ENCODE measurements at regions not wholly inside any gene's neighbourhood (a gene's known extent, or its start where the extent isn't known, plus 50 kb on each side); places are given as distances from the start of the nearest gene placed in this dataset.

DNA sequence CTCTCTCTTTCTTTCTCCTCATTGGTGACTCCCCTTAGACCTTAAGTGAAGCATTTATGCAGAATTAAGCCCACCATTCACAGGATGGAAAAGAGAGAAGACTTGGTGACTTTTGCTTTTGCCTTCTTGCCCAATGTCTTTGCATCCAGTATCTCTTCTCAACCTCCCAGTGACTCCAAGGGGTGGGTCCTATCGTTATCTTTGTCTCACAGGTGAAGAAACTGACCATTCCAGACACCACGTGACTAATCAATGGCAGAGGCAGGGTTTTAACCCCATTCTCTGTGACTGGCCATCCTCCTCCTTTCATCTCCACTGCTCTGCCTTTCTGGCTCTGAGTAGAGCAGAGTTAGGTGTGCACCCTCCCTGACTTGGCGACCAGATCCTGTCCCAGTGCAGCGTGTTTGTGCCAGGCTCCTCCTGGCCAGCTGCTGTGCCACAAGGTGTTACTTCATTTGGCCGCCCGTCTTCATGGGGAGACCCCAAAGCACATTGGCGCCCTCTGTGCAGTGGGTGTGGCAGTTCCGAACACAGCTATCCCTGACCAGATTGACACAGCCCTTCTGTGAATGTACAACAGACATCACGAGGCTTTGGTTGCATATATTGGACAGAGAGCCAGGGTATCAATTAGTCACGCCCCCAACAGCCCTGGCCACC is 501.3 kb downstream of the CD83 start:
- DNase-seq (ENCODE audit: low read depth in 1 of 2, low spot score in 1 of 2): no peak
- in situ Hi-C loops (cut with HindIII; ENCODE audit: low pct_unique_long_range_greater_than_20kb, low sequenced_read_pairs): no loop called here
- TF ChIP-seq JUND (IDR thresholded peaks at IDR 0.05; ENCODE audit: low read depth): no peak

DNA sequence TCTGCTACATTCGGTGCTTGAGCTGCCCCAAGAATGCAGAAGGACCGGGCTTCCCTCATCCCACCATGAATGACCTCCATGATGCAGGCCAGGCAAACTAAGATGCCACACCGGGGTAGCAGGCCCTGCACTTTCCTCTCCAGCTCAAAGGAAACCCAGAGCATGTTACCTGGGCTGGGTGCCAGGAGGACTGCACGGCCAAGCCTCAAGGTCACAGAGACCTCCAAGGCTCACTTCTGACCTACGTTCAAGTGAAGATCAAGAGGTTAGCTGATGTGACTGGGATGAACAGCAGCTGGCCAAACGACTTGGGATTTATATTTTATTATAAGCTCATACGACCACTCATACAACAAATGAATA is 501.8 kb downstream of the CD83 start:
- DNase-seq (ENCODE audit: low read depth in 1 of 2, low spot score in 1 of 2): no peak
- TF ChIP-seq JUND (IDR thresholded peaks at IDR 0.05; ENCODE audit: low read depth): no peak
- in situ Hi-C loops (cut with HindIII; ENCODE audit: low pct_unique_long_range_greater_than_20kb, low sequenced_read_pairs): no loop called here

DNA sequence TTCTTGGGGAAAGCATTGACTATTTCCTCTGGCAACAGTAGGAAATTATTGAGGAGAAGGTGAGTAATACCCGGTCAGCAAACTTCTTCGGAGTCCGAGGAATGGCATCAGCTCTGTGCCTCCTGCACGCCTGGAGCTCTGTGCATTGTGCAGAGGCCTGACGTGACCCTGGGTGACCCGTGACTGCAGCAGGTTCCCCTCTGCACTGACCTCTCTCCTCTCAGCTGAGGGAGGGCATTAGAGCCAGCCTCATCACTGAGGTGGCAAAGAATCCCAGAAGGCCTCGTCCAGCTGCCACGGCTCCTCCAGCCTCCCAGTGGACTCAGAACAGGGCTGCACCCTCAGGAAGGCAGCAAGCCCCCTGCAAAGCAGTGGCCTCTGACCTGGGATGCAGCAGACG is 502.9 kb downstream of the CD83 start:
- no peak for DNase-seq (ENCODE audit: low read depth in 1 of 2, low spot score in 1 of 2)
- in situ Hi-C loops (cut with HindIII; ENCODE audit: low pct_unique_long_range_greater_than_20kb, low sequenced_read_pairs): no loop called here
- TF ChIP-seq JUND (IDR thresholded peaks at IDR 0.05; ENCODE audit: low read depth): no peak

DNA sequence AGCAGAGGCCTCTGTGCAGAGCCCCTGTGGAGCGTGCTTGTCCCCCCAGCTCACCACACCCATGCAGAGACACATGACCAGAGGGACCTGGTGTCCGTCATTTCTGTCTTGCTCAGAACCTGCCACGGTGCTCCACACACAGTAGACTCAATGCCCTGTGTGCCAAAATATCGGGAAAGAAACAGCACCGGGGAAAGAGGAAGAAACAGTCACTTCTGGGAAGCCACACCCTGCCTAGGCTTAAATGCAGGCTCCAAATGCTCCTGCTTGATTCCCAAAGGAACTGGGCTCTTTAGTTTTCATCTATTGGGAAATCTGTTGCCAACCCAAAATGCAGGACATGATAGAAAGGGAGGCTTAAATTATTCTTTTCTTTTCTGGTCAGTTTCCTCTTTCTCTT is 503.9 kb downstream of the CD83 start:
- in situ Hi-C loops (cut with HindIII; ENCODE audit: low pct_unique_long_range_greater_than_20kb, low sequenced_read_pairs): no loop called here
- no peak for DNase-seq (ENCODE audit: low read depth in 1 of 2, low spot score in 1 of 2)
- no peak for TF ChIP-seq JUND (IDR thresholded peaks at IDR 0.05; ENCODE audit: low read depth)

DNA sequence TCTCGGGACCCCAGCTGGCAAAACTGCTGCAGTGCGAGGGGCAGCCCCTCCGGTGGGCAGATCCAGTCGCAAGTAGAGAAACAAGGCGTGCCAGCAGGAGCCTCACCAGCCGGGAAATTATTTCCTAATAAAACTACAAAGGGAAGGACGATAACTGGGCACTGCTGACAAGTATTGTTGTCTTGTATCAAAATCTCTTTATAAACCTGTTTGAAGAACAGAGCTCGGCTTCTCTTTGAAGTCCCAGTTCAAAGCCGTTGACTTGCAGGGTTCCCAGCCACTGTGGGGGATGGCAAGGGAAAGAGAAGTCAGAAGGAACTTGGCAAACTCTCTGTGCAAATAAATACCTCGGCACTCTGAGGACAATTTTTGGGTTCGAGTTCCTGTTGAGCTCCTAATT is 504.5 kb downstream of the CD83 start:
- no peak for TF ChIP-seq JUND (IDR thresholded peaks at IDR 0.05; ENCODE audit: low read depth)
- in situ Hi-C loops (cut with HindIII; ENCODE audit: low pct_unique_long_range_greater_than_20kb, low sequenced_read_pairs): no loop called here
- peak in 1 of 2 experiments; percentile 12 for DNase-seq (ENCODE audit: low read depth in 1 of 2, low spot score in 1 of 2)

DNA sequence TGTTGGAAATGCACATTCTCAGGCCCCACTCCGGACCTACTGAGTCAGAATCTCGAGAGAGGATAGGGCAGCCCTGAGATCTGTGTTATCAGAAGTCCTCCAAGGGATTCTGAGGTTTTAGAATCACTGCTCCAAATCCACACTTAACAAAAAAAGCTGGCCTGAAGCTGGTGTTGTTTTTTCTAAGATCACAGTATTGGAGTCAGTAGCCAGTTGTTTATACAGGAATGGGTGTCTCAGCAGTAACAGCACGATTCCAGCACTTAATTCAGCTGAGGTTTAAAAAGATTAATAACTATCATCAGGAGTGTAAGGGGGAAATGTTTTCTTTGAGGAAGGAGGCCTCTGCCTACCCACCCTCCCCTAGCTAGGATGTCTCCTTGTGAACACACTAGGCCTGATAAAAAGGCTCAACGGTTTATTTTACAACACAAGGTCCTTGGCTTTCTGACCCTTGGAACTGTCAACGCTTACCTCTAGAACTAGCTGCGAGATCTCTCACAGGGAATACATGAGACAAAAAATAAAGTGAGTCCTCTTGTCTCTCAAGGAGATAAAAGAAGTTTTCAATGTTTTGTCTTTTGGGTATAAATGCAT is 505.4 kb downstream of the CD83 start:
- TF ChIP-seq JUND (IDR thresholded peaks at IDR 0.05; ENCODE audit: low read depth): no peak
- no peak for DNase-seq (ENCODE audit: low read depth in 1 of 2, low spot score in 1 of 2)
- in situ Hi-C loops (cut with HindIII; ENCODE audit: low pct_unique_long_range_greater_than_20kb, low sequenced_read_pairs): no loop called here

DNA sequence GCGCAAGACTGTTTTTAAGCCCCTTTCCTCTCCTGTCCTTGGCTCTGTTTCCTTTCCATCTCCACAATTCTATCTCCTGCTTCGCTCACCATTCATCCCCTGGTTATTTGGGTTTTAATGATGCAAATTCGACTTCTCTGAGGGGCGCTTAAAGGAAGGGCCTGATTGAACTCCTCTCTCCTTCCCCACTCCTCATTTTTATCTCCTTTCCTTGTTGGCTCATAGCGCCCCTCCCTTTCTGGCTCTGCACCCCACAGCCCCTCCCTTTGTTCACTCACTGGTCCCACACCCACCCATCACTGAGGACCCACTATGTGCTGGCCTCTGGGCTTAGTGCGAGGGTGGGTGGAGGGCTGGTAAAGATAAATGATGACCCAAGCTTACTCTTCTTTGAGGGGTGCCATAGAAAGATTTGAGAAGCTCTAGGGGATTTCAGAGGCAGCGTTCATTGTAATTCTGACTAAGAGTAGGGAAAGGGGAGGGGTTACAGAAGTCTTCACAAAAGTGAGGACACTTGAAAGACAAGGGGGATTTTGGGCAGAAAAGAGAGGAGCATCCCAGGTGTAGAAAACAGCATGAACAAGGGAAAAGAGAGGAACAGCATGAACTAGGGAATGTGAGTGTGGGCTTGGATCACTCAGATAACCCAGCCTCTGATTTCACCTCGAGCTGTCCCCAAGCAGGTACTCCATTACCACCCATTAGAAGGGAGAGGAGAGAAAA is 507.8 kb downstream of the CD83 start:
- DNase-seq (ENCODE audit: low read depth in 1 of 2, low spot score in 1 of 2): no peak
- TF ChIP-seq JUND (IDR thresholded peaks at IDR 0.05; ENCODE audit: low read depth): no peak
- in situ Hi-C loops (cut with HindIII; ENCODE audit: low pct_unique_long_range_greater_than_20kb, low sequenced_read_pairs): no loop called here

DNA sequence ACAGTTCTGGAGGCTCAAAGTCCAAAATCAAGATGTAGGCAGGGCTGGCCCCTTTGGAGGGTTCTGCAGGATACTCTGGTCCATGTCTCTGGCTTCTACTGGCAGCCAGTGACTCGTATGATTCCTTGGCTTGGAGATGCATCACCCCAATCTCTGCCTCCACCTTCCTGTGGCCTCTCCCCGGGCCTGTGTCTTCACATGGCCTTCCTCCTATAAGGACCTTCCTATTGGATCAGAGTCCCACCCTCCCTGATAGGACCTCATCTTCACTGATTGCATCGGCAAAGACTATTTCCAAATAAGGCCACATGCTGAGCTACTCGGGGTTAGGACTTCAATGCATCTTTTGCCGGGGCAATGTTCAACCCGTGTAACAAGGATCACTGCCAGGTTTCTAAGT is 509.0 kb downstream of the CD83 start:
- no peak for DNase-seq (ENCODE audit: low read depth in 1 of 2, low spot score in 1 of 2)
- in situ Hi-C loops (cut with HindIII; ENCODE audit: low pct_unique_long_range_greater_than_20kb, low sequenced_read_pairs): no loop called here
- TF ChIP-seq JUND (IDR thresholded peaks at IDR 0.05; ENCODE audit: low read depth): no peak

DNA sequence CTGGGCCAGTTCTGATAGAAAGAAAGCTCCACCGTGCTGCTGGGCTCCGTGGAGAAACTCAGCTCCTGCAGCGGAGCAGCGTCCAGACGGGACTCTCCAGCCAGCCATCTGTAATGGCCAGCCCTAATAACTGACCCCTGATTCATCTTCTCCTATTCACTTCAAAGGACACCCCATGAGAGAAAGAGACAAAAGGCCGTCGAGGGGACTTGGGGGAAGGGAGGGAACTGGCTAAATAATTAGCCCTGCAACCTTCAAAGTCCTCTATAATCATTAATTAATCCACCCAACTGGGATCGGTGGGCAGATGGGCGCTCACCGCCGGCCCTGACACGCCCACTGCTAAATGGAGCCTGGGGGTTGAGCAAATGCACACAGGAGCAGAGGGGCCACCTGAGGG is 512.4 kb downstream of the CD83 start:
- no peak for DNase-seq (ENCODE audit: low read depth in 1 of 2, low spot score in 1 of 2)
- TF ChIP-seq JUND (IDR thresholded peaks at IDR 0.05; ENCODE audit: low read depth): no peak
- in situ Hi-C loops (cut with HindIII; ENCODE audit: low pct_unique_long_range_greater_than_20kb, low sequenced_read_pairs): no loop called here

DNA sequence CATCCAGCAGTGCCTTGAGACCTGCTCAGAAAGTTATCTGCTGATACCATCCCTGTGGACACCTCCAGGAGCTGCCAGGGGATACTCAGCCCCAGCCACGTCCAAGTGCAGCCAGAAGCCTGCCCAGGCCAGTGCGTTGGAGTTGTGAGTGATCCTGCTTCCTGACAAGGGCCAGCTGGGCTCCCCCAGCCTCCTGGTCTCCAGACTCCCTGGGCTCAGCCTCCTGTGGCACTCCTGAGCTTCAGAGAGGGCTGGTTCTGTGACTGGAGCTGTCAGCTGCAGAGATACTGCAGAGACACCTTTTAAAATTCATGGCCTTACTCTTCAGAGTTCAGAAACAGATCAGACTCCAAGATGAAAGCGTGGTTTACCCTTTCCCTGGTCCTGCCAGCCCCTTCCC is 515.9 kb downstream of the CD83 start:
- DNase-seq (ENCODE audit: low read depth in 1 of 2, low spot score in 1 of 2): no peak
- in situ Hi-C loops (cut with HindIII; ENCODE audit: low pct_unique_long_range_greater_than_20kb, low sequenced_read_pairs): no loop called here
- no peak for TF ChIP-seq JUND (IDR thresholded peaks at IDR 0.05; ENCODE audit: low read depth)

DNA sequence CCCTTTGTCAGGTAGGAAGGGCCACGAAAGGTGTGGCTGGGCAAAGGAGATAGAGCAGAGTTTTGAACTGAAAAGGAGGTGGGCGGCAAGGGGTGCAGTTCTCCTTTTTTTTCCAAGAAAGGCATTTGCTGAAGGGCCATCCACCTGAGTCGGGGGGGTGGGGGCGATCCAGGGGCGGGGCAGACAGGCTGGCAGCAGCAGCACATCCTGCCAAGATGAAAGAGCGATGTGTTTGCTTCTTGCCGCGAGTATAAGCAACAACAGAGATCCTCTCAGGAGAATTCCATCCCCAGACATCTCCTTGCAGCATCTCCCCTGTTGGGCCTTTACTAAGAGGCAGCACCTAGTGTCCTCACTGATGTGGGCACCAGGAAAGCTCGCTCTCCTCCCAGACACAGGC is 516.5 kb downstream of the CD83 start:
- no peak for DNase-seq (ENCODE audit: low read depth in 1 of 2, low spot score in 1 of 2)
- no peak for TF ChIP-seq JUND (IDR thresholded peaks at IDR 0.05; ENCODE audit: low read depth)
- in situ Hi-C loops (cut with HindIII; ENCODE audit: low pct_unique_long_range_greater_than_20kb, low sequenced_read_pairs): no loop called here

DNA sequence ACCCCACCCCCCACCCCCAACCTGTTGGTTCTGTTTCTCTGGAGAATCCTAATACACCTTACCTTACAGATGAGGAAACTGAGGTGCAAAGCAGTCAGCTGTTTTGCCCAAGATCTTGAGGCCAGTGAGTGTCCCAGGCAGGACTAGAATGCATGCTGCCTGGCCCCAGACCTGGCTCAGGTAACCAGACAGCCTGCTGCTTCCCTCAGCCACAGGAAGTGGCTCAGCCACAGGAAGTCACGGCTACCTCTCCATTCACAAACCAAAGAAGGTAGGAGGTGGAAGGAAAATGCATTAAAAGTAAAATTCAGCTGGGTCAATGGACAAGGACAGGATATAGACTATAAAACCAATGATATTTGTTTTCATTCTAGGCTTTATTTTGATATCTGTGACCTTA is 517.6 kb downstream of the CD83 start:
- DNase-seq (ENCODE audit: low read depth in 1 of 2, low spot score in 1 of 2): no peak
- in situ Hi-C loops (cut with HindIII; ENCODE audit: low pct_unique_long_range_greater_than_20kb, low sequenced_read_pairs): no loop called here
- no peak for TF ChIP-seq JUND (IDR thresholded peaks at IDR 0.05; ENCODE audit: low read depth)

DNA sequence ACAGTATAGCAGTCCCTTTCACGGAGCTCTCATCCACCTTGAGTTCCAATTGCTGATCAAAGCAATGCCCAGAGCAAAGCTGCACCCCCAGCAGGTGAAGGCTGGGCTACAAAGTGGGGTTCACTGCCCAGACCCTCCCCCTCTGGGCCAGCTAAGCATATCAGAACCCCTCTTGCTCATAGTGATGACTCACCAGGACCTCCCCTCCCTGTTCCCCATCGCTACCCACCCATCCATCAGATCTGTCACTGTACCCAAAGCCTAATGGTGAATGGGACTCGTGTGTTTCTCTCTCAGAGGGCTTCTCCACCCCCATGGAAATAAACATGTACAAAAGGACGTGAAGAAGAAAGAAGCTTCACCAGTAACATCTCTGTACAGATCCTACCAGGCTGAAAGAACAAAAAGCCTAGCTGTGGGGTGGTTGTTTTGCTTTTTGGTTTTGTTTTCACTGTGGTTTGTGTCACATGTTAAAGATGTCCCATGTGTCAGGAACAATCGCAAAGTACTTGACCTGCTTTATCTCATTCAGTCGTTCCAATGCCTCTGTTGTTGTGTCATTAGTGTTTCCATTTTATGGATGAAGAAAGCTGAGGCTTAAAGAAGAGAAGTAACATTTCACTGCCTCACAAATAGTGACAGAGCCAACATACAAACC is 518.5 kb downstream of the CD83 start:
- TF ChIP-seq JUND (IDR thresholded peaks at IDR 0.05; ENCODE audit: low read depth): no peak
- in situ Hi-C loops (cut with HindIII; ENCODE audit: low pct_unique_long_range_greater_than_20kb, low sequenced_read_pairs): no loop called here
- DNase-seq (ENCODE audit: low read depth in 1 of 2, low spot score in 1 of 2): no peak
